GM12892 (cell line): ENCODE measurements at regions not wholly inside any gene's neighbourhood (a gene's known extent, or its start where the extent isn't known, plus 50 kb on each side); places are given as distances from the start of the nearest gene placed in this dataset.

ENCODE experiments used
- DNase-seq: peaks from one replicate; pipeline ENCODE4 v3.0.0; 2011; ENCODE audit not compliant: insufficient read length
- FAIRE-seq: peaks from 2 replicates; lab custom pipeline; 2011; peaks lifted over from hg19 to GRCh38; lab: Jason Lieb, UNC
- POLR2A ChIP-seq: IDR thresholded peaks from 2 replicates; pipeline ENCODE4 v1.6.1; 2011; ENCODE audit warnings: low read depth, low read length, control low read depth
- POLR2AphosphoS5 ChIP-seq: IDR thresholded peaks from 2 replicates; pipeline ENCODE4 v1.6.1; 2011; ENCODE audit warnings: low read depth, low read length, control low read depth
- TAF1 ChIP-seq: IDR thresholded peaks from 2 replicates; pipeline ENCODE4 v1.6.1; 2011; ENCODE audit warnings: low read depth, mild to moderate bottlenecking, control low read depth, low read length, borderline replicate concordance

GRCh38 chr9:95803197-95803596 is 72.3 kb upstream of the ERCC6L2 start:
- no peak for TF ChIP-seq POLR2AphosphoS5
- no peak for TF ChIP-seq TAF1
- TF ChIP-seq POLR2A = no peak
- DNase-seq (no peak), FAIRE-seq (no peak)

- no peak for DNase-seq
- TF ChIP-seq POLR2AphosphoS5 (no peak), TAF1 (no peak), POLR2A (no peak)
- FAIRE-seq = no peak
These were observed 73.7 kb upstream of the ERCC6L2 start for GRCh38 chr9:95801797-95802196.

- FAIRE-seq = no peak
- no peak for DNase-seq
- TF ChIP-seq POLR2AphosphoS5 = no peak
- TF ChIP-seq TAF1 = no peak
- TF ChIP-seq POLR2A = no peak
These were observed 79.5 kb upstream of the ERCC6L2 start for GRCh38 chr9:95796029-95796428.

- FAIRE-seq = no peak
- TF ChIP-seq POLR2A (no peak), POLR2AphosphoS5 (no peak), TAF1 (no peak)
- DNase-seq = no peak
These were observed 81.3 kb upstream of the ERCC6L2 start for GRCh38 chr9:95793924-95794828.

- no peak for DNase-seq
- FAIRE-seq = no peak
- TF ChIP-seq TAF1 = no peak
- no peak for TF ChIP-seq POLR2AphosphoS5
- no peak for TF ChIP-seq POLR2A
These were observed 83.8 kb upstream of the ERCC6L2 start for GRCh38 chr9:95791695-95792094.

GRCh38 chr9:95791286-95791685 is 84.2 kb upstream of the ERCC6L2 start:
- DNase-seq (no peak), FAIRE-seq (no peak)
- no peak for TF ChIP-seq POLR2AphosphoS5

GRCh38 chr9:95788521-95788991 is 86.9 kb upstream of the ERCC6L2 start:
- DNase-seq (no peak), FAIRE-seq (no peak)
- TF ChIP-seq POLR2AphosphoS5 (no peak), TAF1 (no peak), POLR2A (no peak)

GRCh38 chr9:95788021-95788420 is 87.5 kb upstream of the ERCC6L2 start:
- TF ChIP-seq POLR2AphosphoS5 (no peak), POLR2A (no peak), TAF1 (no peak)
- no peak for FAIRE-seq
- no peak for DNase-seq

GRCh38 chr9:95785209-95785608 is 90.3 kb upstream of the ERCC6L2 start:
- DNase-seq = no peak
- no peak for FAIRE-seq
- no peak for TF ChIP-seq POLR2AphosphoS5
- no peak for TF ChIP-seq TAF1
- TF ChIP-seq POLR2A = no peak

GRCh38 chr9:95784318-95784717 is 91.2 kb upstream of the ERCC6L2 start:
- no peak for TF ChIP-seq POLR2AphosphoS5
- no peak for TF ChIP-seq POLR2A
- no peak for TF ChIP-seq TAF1
- FAIRE-seq (no peak), DNase-seq (no peak)

- DNase-seq = no peak
- no peak for FAIRE-seq
- TF ChIP-seq POLR2AphosphoS5 (no peak), TAF1 (no peak), POLR2A (no peak)
These were observed 92.0 kb upstream of the ERCC6L2 start for GRCh38 chr9:95783426-95783975.

- FAIRE-seq (no peak), DNase-seq (no peak)
- no peak for TF ChIP-seq POLR2A
- no peak for TF ChIP-seq POLR2AphosphoS5
- no peak for TF ChIP-seq TAF1
These were observed 94.7 kb upstream of the ERCC6L2 start for GRCh38 chr9:95780751-95781150.
